OCI-LY3 (cell line): ENCODE measurements at regions not wholly inside any gene's neighbourhood (a gene's known extent, or its start where the extent isn't known, plus 50 kb on each side); places are given as distances from the start of the nearest gene placed in this dataset.
A peak's percentile ranks its signal among the peaks of the same experiment; 100 is the strongest.

Experiments
- H2AFZ ChIP-seq: fragments of 200-600, 300-600 bp; shearing (Covaris generic); 2 replicates; pipeline ENCODE4 v1.6.0; 2014; ENCODE audit warnings: antibody characterized with exemption, low read depth, low read length
- H3K27ac ChIP-seq: fragments of 200-600, 300-600 bp; sonication (generic); 2 replicates; pipeline ENCODE4 v1.5.1; 2014; ENCODE audit warnings: mild to moderate bottlenecking, low read length, moderate library complexity, mixed read lengths
- H3K27me3 ChIP-seq: fragments of 200-600, 300-600 bp; sonication (generic); 2 replicates; pipeline ENCODE4 v1.6.1; 2014; ENCODE audit warnings: low read depth, low read length, mixed read lengths
- H3K36me3 ChIP-seq: fragments of 200-600, 300-600 bp; sonication (generic); replicated peaks from 2 replicates; pipeline ENCODE3; 2014; ENCODE audit warnings: low read depth, low read length, mixed read lengths
- H3K4me1 ChIP-seq: fragments of 300-600, 200-600 bp; sonication (generic); 2 replicates; pipeline ENCODE4 v1.6.1; 2014; ENCODE audit warnings: low read length, mixed read lengths
- H3K4me2 ChIP-seq: fragments of 200-600, 300-600 bp; sonication (generic); 2 replicates; pipeline ENCODE4 v1.6.1; 2014; ENCODE audit warnings: low read length, mixed read lengths
- H3K4me3 ChIP-seq: fragments of 300-600, 200-600 bp; sonication (generic); 2 replicates; pipeline ENCODE4 v1.5.1; 2014; ENCODE audit warnings: antibody characterized with exemption, mild to moderate bottlenecking, low read length, moderate library complexity
- H3K79me2 ChIP-seq: fragments of 300-600, 200-600 bp; shearing (Covaris generic); 2 replicates; pipeline ENCODE4 v1.6.1; 2014; ENCODE audit warnings: mild to moderate bottlenecking, low read length, mixed read lengths
- H3K9ac ChIP-seq: fragments of 300-600, 200-600 bp; shearing (Covaris generic); 2 replicates; pipeline ENCODE4 v1.6.0; 2014; ENCODE audit warnings: mild to moderate bottlenecking, low read length, moderate library complexity
- H3K9me3 ChIP-seq: fragments of 200-600, 300-600 bp; shearing (Covaris generic); 2 replicates; pipeline ENCODE4 v1.6.1; 2014; ENCODE audit warnings: low read length, mixed read lengths; ENCODE audit not compliant: insufficient read depth
- H4K20me1 ChIP-seq: fragments of 200-600, 300-600 bp; sonication (generic); 2 replicates; pipeline ENCODE4 v1.6.1; 2016; ENCODE audit warnings: low read length, mixed read lengths; ENCODE audit not compliant: insufficient read depth
- CTCF ChIP-seq: fragments of 200-600, 300-600 bp; sonication (generic); IDR thresholded peaks from 2 replicates; pipeline ENCODE4 v1.5.1; 2014; ENCODE audit warnings: antibody characterized with exemption, low read length, low read depth
- EZH2phosphoT487 ChIP-seq: fragments of 200-600 bp; shearing (Covaris generic); IDR thresholded peaks from 2 replicates; pipeline ENCODE4 v1.6.1; 2018; ENCODE audit warnings: antibody characterized with exemption, mixed run types, low read depth

- Histone ChIP-seq H3K9ac (no peak overlapping the region), H3K79me2 (no peaks in the 10 kb centered on the region), H2AFZ (no peak overlapping the region), H3K9me3 (no peaks in the 10 kb centered on the region), H3K4me2 (0 out of 2 replicates have a peak overlapping the region, but pooled peaks have one; percentile 1), H4K20me1 (no peaks in the 10 kb centered on the region), H3K27ac (no peak overlapping the region), H3K36me3 (no peaks in the 10 kb centered on the region), H3K27me3 (no peaks in the 10 kb centered on the region), H3K4me1 (peaks cover 31% of the 10 kb centered on the region), H3K4me3 (no peak overlapping the region)
- TF ChIP-seq EZH2phosphoT487 (no peak), CTCF (no peak)
Observed at GRCh38 chr1:237975376-237975775, 84.7 kb upstream of the ZP4 start.

GRCh38 chr1:237972186-237972585 lies 81.5 kb upstream of the ZP4 start:
- H3K4me1 ChIP-seq: peaks cover 28% of the 10 kb centered on the region

GRCh38 chr1:237962985-237963384 lies 72.3 kb upstream of the ZP4 start:
- Histone ChIP-seq H3K27me3 (no peaks in the 10 kb centered on the region), H3K9me3 (no peaks in the 10 kb centered on the region), H4K20me1 (no peaks in the 10 kb centered on the region), H3K4me2 (no peak overlapping the region; the same call in 1 of the 2 replicates), H3K79me2 (no peaks in the 10 kb centered on the region), H3K27ac (no peak overlapping the region), H3K4me3 (no peak overlapping the region), H3K4me1 (no peaks in the 10 kb centered on the region), H3K9ac (no peak overlapping the region), H3K36me3 (no peaks in the 10 kb centered on the region), H2AFZ (no peak overlapping the region)
- no peak for TF ChIP-seq CTCF
- TF ChIP-seq EZH2phosphoT487: no peak

More at GRCh38 chr1:237972186-237972585, 81.5 kb upstream of the ZP4 start:
- Histone ChIP-seq H3K79me2 (no peaks in the 10 kb centered on the region), H3K4me2 (no peak overlapping the region), H3K27ac (no peak overlapping the region), H3K9me3 (no peaks in the 10 kb centered on the region), H3K4me3 (no peak overlapping the region), H4K20me1 (no peaks in the 10 kb centered on the region), H3K9ac (no peak overlapping the region), H3K27me3 (no peaks in the 10 kb centered on the region), H2AFZ (no peak overlapping the region), H3K36me3 (no peaks in the 10 kb centered on the region)
- TF ChIP-seq CTCF: no peak
- TF ChIP-seq EZH2phosphoT487: no peak

GRCh38 chr1:237961754-237962153 lies 71.0 kb upstream of the ZP4 start:
- Histone ChIP-seq H3K4me2 (no peak overlapping the region), H3K27me3 (no peaks in the 10 kb centered on the region), H3K4me3 (no peak overlapping the region), H2AFZ (no peak overlapping the region), H3K9ac (no peak overlapping the region), H3K27ac (no peak overlapping the region), H3K9me3 (no peaks in the 10 kb centered on the region), H3K4me1 (no peaks in the 10 kb centered on the region), H4K20me1 (no peaks in the 10 kb centered on the region), H3K79me2 (no peaks in the 10 kb centered on the region), H3K36me3 (no peaks in the 10 kb centered on the region)
- TF ChIP-seq EZH2phosphoT487 (no peak), CTCF (no peak)
